ENCODE measurements at regions not wholly inside any gene's neighbourhood (a gene's known extent, or its start where the extent isn't known, plus 50 kb on each side); places are given as distances from the start of the nearest gene placed in this dataset.
"Not testable (repeated sequence)": the region's sequence is repeated elsewhere in the genome, so short reads cannot be mapped to it uniquely, and the experiment has no call there.

- H3K27ac ChIP-seq, result no peak overlapping the region
- TF ChIP-seq CTCF (conservative IDR thresholded peaks at IDR 0.05), result no peak
- no peak for TF ChIP-seq ZFX (IDR thresholded peaks at IDR 0.05)
Measured at GRCh38 chr2:237235383-237236095, 149.8 kb downstream of the COPS8 start.

- H3K27ac ChIP-seq, result no peak overlapping the region
- no peak for TF ChIP-seq CTCF (conservative IDR thresholded peaks at IDR 0.05)
Measured at GRCh38 chr2:237236188-237236587, 150.5 kb downstream of the COPS8 start.

- TF ChIP-seq ZFX (IDR thresholded peaks at IDR 0.05), result no peak
- TF ChIP-seq CTCF (conservative IDR thresholded peaks at IDR 0.05), result no peak
- no peak overlapping the region for H3K27ac ChIP-seq
Measured at GRCh38 chr2:237238249-237238648, 152.6 kb downstream of the COPS8 start.

GRCh38 chr2:237240252-237240651 lies 154.6 kb downstream of the COPS8 start:
- no peak overlapping the region for H3K27ac ChIP-seq
- no peak for TF ChIP-seq CTCF (conservative IDR thresholded peaks at IDR 0.05)
- no peak for TF ChIP-seq ZFX (IDR thresholded peaks at IDR 0.05)

- H3K27ac ChIP-seq, result not testable (repeated sequence)
Measured at GRCh38 chr2:237240868-237241267, 155.2 kb downstream of the COPS8 start.

- TF ChIP-seq CTCF (conservative IDR thresholded peaks at IDR 0.05), result no peak
- no peak for TF ChIP-seq ZFX (IDR thresholded peaks at IDR 0.05)
- no peak overlapping the region for H3K27ac ChIP-seq
Measured at GRCh38 chr2:237242091-237242536, 156.4 kb downstream of the COPS8 start.

- TF ChIP-seq CTCF (conservative IDR thresholded peaks at IDR 0.05), result no peak
- no peak for TF ChIP-seq ZFX (IDR thresholded peaks at IDR 0.05)
- H3K27ac ChIP-seq, result no peak overlapping the region
Measured at GRCh38 chr2:237243487-237243886, 157.8 kb downstream of the COPS8 start.

- TF ChIP-seq CTCF (conservative IDR thresholded peaks at IDR 0.05) (no peak), ZFX (IDR thresholded peaks at IDR 0.05) (no peak)
- no peak overlapping the region for H3K27ac ChIP-seq
Measured at GRCh38 chr2:237244178-237244577, 158.5 kb downstream of the COPS8 start.
